IMR-90 (cell line): ENCODE measurements at regions not wholly inside any gene's neighbourhood (a gene's known extent, or its start where the extent isn't known, plus 50 kb on each side); places are given as distances from the start of the nearest gene placed in this dataset.

Experiments
- ATAC-seq: fragments of 200-7000 bp; cut with Tn5 transposase; 2 replicates; pipeline ENCODE4 v1.9.1; 2020; ENCODE audit warnings: low read depth, mild to moderate bottlenecking, moderate library complexity
- BruUV-seq: library from RNA; stranded (reverse); fragments of 400-500 nt; replicated peaks from 2 replicates; lab custom pipeline; 2021; lab: Mats Ljungman, UMichigan
- CTCF ChIA-PET: fragments of 300-600 bp; formaldehyde crosslinking; extraction: SDS; loops from one replicate; lab custom pipeline; 2021; ENCODE audit warnings: antibody characterized with exemption; lab: Yijun Ruan, JAX
- POLR2A ChIA-PET: fragments of 300-600 bp; sonication (Branson Sonifier 250); formaldehyde crosslinking; loops from one replicate; lab custom pipeline; 2022; ENCODE audit warnings: antibody characterized with exemption; ENCODE audit not compliant: unreplicated experiment; lab: Charles Lee
- DNase-seq: peaks from one replicate; pipeline ENCODE4 v3.0.0; 2013
- H2AFZ ChIP-seq: replicated peaks from 2 replicates; pipeline ENCODE3; 2013; ENCODE audit warnings: low read length, mild to moderate bottlenecking; ENCODE audit not compliant: poor library complexity
- H2AK5ac ChIP-seq: 2 replicates; pipeline ENCODE4 v1.6.1; 2013; ENCODE audit warnings: low read depth, low read length, inconsistent platforms
- H2AK9ac ChIP-seq: replicated peaks from 2 replicates; pipeline ENCODE3; 2013; ENCODE audit warnings: mild to moderate bottlenecking, low read depth, low read length, moderate library complexity; ENCODE audit not compliant: poor library complexity
- H2BK120ac ChIP-seq: 2 replicates; pipeline ENCODE4 v1.6.1; 2013; ENCODE audit warnings: low read depth, low read length, inconsistent platforms
- H2BK15ac ChIP-seq: 3 replicates; pipeline ENCODE4 v1.6.1; 2013; ENCODE audit warnings: low read depth, low read length, inconsistent platforms
- H2BK20ac ChIP-seq: 2 replicates; pipeline ENCODE4 v1.6.1; 2013; ENCODE audit warnings: low read depth, mild to moderate bottlenecking, inconsistent platforms, low read length, moderate library complexity
- H2BK5ac ChIP-seq: 2 replicates; pipeline ENCODE4 v1.6.1; 2013; ENCODE audit warnings: mild to moderate bottlenecking, low read depth, low read length, inconsistent platforms; ENCODE audit not compliant: poor library complexity, severe bottlenecking
- H3K14ac ChIP-seq: replicated peaks from 2 replicates; pipeline ENCODE4 v1.6.1; 2013; ENCODE audit warnings: low read depth, low read length, inconsistent platforms
- H3K18ac ChIP-seq: 2 replicates; pipeline ENCODE4 v1.6.1; 2013; ENCODE audit warnings: low read depth, low read length, control low read depth
- H3K23ac ChIP-seq: 2 replicates; pipeline ENCODE4 v1.6.1; 2013; ENCODE audit warnings: low read depth, low read length, inconsistent platforms
- H3K27ac ChIP-seq: 2 replicates; pipeline ENCODE4 v1.5.1; 2013; ENCODE audit warnings: mild to moderate bottlenecking, control low read depth, low read length; ENCODE audit not compliant: insufficient read depth
- H3K27me3 ChIP-seq: 2 replicates; pipeline ENCODE4 v1.6.1; 2013; ENCODE audit warnings: low read length; ENCODE audit not compliant: control insufficient read depth, insufficient read depth
- H3K36me3 ChIP-seq: 2 replicates; pipeline ENCODE4 v1.6.1; 2013; ENCODE audit warnings: low read length, mixed read lengths; ENCODE audit not compliant: control insufficient read depth, insufficient read depth
- H3K4ac ChIP-seq: 2 replicates; pipeline ENCODE4 v1.6.1; 2013; ENCODE audit warnings: low read depth, low read length, inconsistent platforms
- H3K4me1 ChIP-seq: 2 replicates; pipeline ENCODE4 v1.6.1; 2013; ENCODE audit warnings: low read length, mixed read lengths; ENCODE audit not compliant: control insufficient read depth, insufficient read depth
- H3K4me2 ChIP-seq: 2 replicates; pipeline ENCODE4 v1.6.1; 2013; ENCODE audit warnings: low read depth, mild to moderate bottlenecking, control low read depth, low read length, moderate library complexity
- H3K4me3 ChIP-seq: 2 replicates; pipeline ENCODE4 v1.5.1; 2013; ENCODE audit warnings: low read depth, mild to moderate bottlenecking, control low read depth, low read length, moderate library complexity; ENCODE audit not compliant: insufficient read depth
- H3K56ac ChIP-seq: 2 replicates; pipeline ENCODE4 v1.6.1; 2013; ENCODE audit warnings: low read length, inconsistent platforms; ENCODE audit not compliant: insufficient read depth; ENCODE audit errors: extremely low read depth
- H3K79me1 ChIP-seq, 2 experiments: 2 replicates each; pipeline ENCODE4 v1.6.1; 2013; ENCODE audit warnings: low read length in 2 of 2, inconsistent platforms in 1 of 2, low read depth in 1 of 2
- H3K9ac ChIP-seq: 2 replicates; pipeline ENCODE4 v1.6.1; 2013; ENCODE audit warnings: low read depth, low read length, control low read depth
- H3K9me1 ChIP-seq: 2 replicates; pipeline ENCODE4 v1.6.1; 2013; ENCODE audit warnings: low read length, inconsistent platforms; ENCODE audit not compliant: insufficient read depth
- H3K9me3 ChIP-seq: 2 replicates; pipeline ENCODE4 v1.6.1; 2013; ENCODE audit warnings: low read length; ENCODE audit not compliant: control insufficient read depth, insufficient read depth
- H4K20me1 ChIP-seq: 2 replicates; pipeline ENCODE4 v1.6.1; 2013; ENCODE audit warnings: low read length, inconsistent platforms; ENCODE audit not compliant: insufficient read depth
- H4K5ac ChIP-seq: 2 replicates; pipeline ENCODE4 v1.6.1; 2013; ENCODE audit warnings: mild to moderate bottlenecking, low read depth, low read length, control low read depth
- H4K8ac ChIP-seq, 2 experiments: 2 replicates each; pipeline ENCODE4 v1.6.1; 2013; ENCODE audit warnings: low read depth in 2 of 2, low read length in 2 of 2, control low read depth in 1 of 2, inconsistent platforms in 1 of 2
- H4K91ac ChIP-seq: 2 replicates; pipeline ENCODE4 v1.6.1; 2013; ENCODE audit warnings: low read depth, low read length, inconsistent platforms; ENCODE audit not compliant: insufficient read depth
- BHLHE40 ChIP-seq: fragments of 150-350 bp; IDR thresholded peaks from 2 replicates; pipeline ENCODE4 v1.6.1; 2016; ENCODE audit warnings: mild to moderate bottlenecking, low read depth, low read length
- CEBPB ChIP-seq: IDR thresholded peaks from 2 replicates; pipeline ENCODE4 v1.6.1; 2012; ENCODE audit warnings: low read depth, low read length, improper control_type of control experiment
- CHD1 ChIP-seq: IDR thresholded peaks from 2 replicates; pipeline ENCODE4 v1.6.1; 2012; ENCODE audit warnings: low read depth, low read length, improper control_type of control experiment
- ELK1 ChIP-seq: fragments of 150-350 bp; IDR thresholded peaks from 2 replicates; pipeline ENCODE4 v1.6.1; 2016; ENCODE audit warnings: low read depth, mild to moderate bottlenecking, low read length, moderate library complexity, borderline replicate concordance
- FOS ChIP-seq: fragments of 150-350 bp; IDR thresholded peaks from 2 replicates; pipeline ENCODE4 v1.6.1; 2016; ENCODE audit warnings: low read depth, low read length
- MAZ ChIP-seq: IDR thresholded peaks from 2 replicates; pipeline ENCODE4 v1.6.1; 2012; ENCODE audit warnings: low read depth, mild to moderate bottlenecking, low read length, improper control_type of control experiment, moderate library complexity, borderline replicate concordance
- MXI1 ChIP-seq: IDR thresholded peaks from 2 replicates; pipeline ENCODE4 v1.6.1; 2012; ENCODE audit warnings: low read depth, mild to moderate bottlenecking, low read length, moderate library complexity, borderline replicate concordance
- NFE2L2 ChIP-seq: fragments of 150-350 bp; IDR thresholded peaks from 2 replicates; pipeline ENCODE4 v1.6.1; 2016; ENCODE audit warnings: low read depth, mild to moderate bottlenecking, low read length
- POLR2A ChIP-seq: IDR thresholded peaks from 2 replicates; pipeline ENCODE4 v1.6.1; 2012; ENCODE audit warnings: mild to moderate bottlenecking, low read depth, low read length
- RAD21 ChIP-seq: IDR thresholded peaks from 2 replicates; pipeline ENCODE4 v1.6.1; 2012; ENCODE audit warnings: low read length, improper control_type of control experiment
- RFX5 ChIP-seq: IDR thresholded peaks from 2 replicates; pipeline ENCODE4 v1.8.0; 2012; ENCODE audit warnings: low read depth, mild to moderate bottlenecking, low read length, moderate library complexity
- SMC3 ChIP-seq: fragments of 150-350 bp; IDR thresholded peaks from 2 replicates; pipeline ENCODE4 v1.6.1; 2016; ENCODE audit warnings: low read depth, mild to moderate bottlenecking, antibody characterized with exemption, low read length, moderate library complexity
- USF2 ChIP-seq: fragments of 150-350 bp; IDR thresholded peaks from 2 replicates; pipeline ENCODE4 v1.6.1; 2017; ENCODE audit warnings: mild to moderate bottlenecking, antibody characterized with exemption, low read length, low read depth
- WGBS, 2 experiments: methylation state at CpG; one replicate each; pipeline versions ENCODE4 v1.1.5 to v1.1.7; 2013; ENCODE audit warnings: missing lambda C conversion rate in 2 of 2; ENCODE audit not compliant: insufficient read length in 1 of 2; ENCODE audit errors: extremely low coverage in 2 of 2; 5-methylcytosine and 5-hydroxymethylcytosine counted together
- dilution Hi-C: fragments of 300-500 bp; cut with HindIII; formaldehyde crosslinking; loops from one replicate; pipeline ENCODE4 v1.14.3; 2018; ENCODE audit warnings: low sequenced_read_pairs; ENCODE audit not compliant: unreplicated experiment
- in situ Hi-C: fragments of 300-500 bp; cut with MboI; formaldehyde crosslinking; loops from 3 replicates; pipeline ENCODE4 v1.14.3; 2019; ENCODE audit warnings: low sequenced_read_pairs, inconsistent platforms, mixed read lengths
- intact Hi-C: fragments of 100-400 bp; cut with micrococcal nuclease; formaldehyde crosslinking; loops from 2 replicates; pipeline ENCODE4 v1.10.0; 2022

GRCh38 chr9:120312031-120312430, 267.9 kb downstream of the CDK5RAP2 start:
- Histone ChIP-seq H3K18ac (no peak overlapping the region), H2AFZ (no peak overlapping the region), H3K9me1 (no peaks in the 10 kb centered on the region), H2BK120ac (no peak overlapping the region), H2BK20ac (no peak overlapping the region), H4K91ac (no peak overlapping the region), H2BK15ac (no peak overlapping the region), H3K4me2 (no peak overlapping the region), H3K36me3 (no peaks in the 10 kb centered on the region), H3K4ac (no peak overlapping the region), H3K9me3 (no peaks in the 10 kb centered on the region), H3K4me1 (no peaks in the 10 kb centered on the region), H2BK5ac (no peak overlapping the region), H3K4me3 (no peak overlapping the region), H4K20me1 (no peaks in the 10 kb centered on the region), H3K56ac (no peak overlapping the region), H3K14ac (no peak overlapping the region), H2AK9ac (no peak overlapping the region), H4K5ac (no peak overlapping the region), H4K8ac (no peak overlapping the region), H3K79me1 (no peaks in the 10 kb centered on the region), H3K23ac (no peak overlapping the region), H2AK5ac (no peak overlapping the region), H3K27ac (no peak overlapping the region), H3K27me3 (no peaks in the 10 kb centered on the region), H3K9ac (no peak overlapping the region)
- WGBS, 2 experiments: no CpG with 5 or more reads among the region's 2 CpGs
- POLR2A ChIA-PET: no interaction called here
- CTCF ChIA-PET: no interaction called here
- in situ Hi-C loops (no loop called here), dilution Hi-C loops (no loop called here), intact Hi-C loops (no loop called here)
- DNase-seq: no peak
- no peak for ATAC-seq
- TF ChIP-seq MXI1 (no peak), ELK1 (no peak), RFX5 (no peak), CHD1 (no peak), BHLHE40 (no peak), CEBPB (no peak), FOS (no peak), POLR2A (no peak), NFE2L2 (no peak), MAZ (no peak), USF2 (no peak), SMC3 (no peak), RAD21 (no peak)
- BruUV-seq: no TSS peak
